IMR-90 (cell line): ENCODE measurements at regions not wholly inside any gene's neighbourhood (a gene's known extent, or its start where the extent isn't known, plus 50 kb on each side); places are given as distances from the start of the nearest gene placed in this dataset.

Source experiments
- ATAC-seq: fragments of 200-7000 bp; cut with Tn5 transposase; 2 replicates; pipeline ENCODE4 v1.9.1; 2020; ENCODE audit warnings: low read depth, mild to moderate bottlenecking, moderate library complexity
- BruUV-seq: library from RNA; stranded (reverse); fragments of 400-500 nt; replicated peaks from 2 replicates; lab custom pipeline; 2021; lab: Mats Ljungman, UMichigan
- CTCF ChIA-PET: fragments of 300-600 bp; formaldehyde crosslinking; extraction: SDS; loops from one replicate; lab custom pipeline; 2021; ENCODE audit warnings: antibody characterized with exemption; lab: Yijun Ruan, JAX
- POLR2A ChIA-PET: fragments of 300-600 bp; sonication (Branson Sonifier 250); formaldehyde crosslinking; loops from one replicate; lab custom pipeline; 2022; ENCODE audit warnings: antibody characterized with exemption; ENCODE audit not compliant: unreplicated experiment; lab: Charles Lee
- DNase-seq: peaks from one replicate; pipeline ENCODE4 v3.0.0; 2013
- H2AFZ ChIP-seq: replicated peaks from 2 replicates; pipeline ENCODE3; 2013; ENCODE audit warnings: low read length, mild to moderate bottlenecking; ENCODE audit not compliant: poor library complexity
- H2AK5ac ChIP-seq: 2 replicates; pipeline ENCODE4 v1.6.1; 2013; ENCODE audit warnings: low read depth, low read length, inconsistent platforms
- H2AK9ac ChIP-seq: replicated peaks from 2 replicates; pipeline ENCODE3; 2013; ENCODE audit warnings: mild to moderate bottlenecking, low read depth, low read length, moderate library complexity; ENCODE audit not compliant: poor library complexity
- H2BK120ac ChIP-seq: 2 replicates; pipeline ENCODE4 v1.6.1; 2013; ENCODE audit warnings: low read depth, low read length, inconsistent platforms
- H2BK15ac ChIP-seq: 3 replicates; pipeline ENCODE4 v1.6.1; 2013; ENCODE audit warnings: low read depth, low read length, inconsistent platforms
- H2BK20ac ChIP-seq: 2 replicates; pipeline ENCODE4 v1.6.1; 2013; ENCODE audit warnings: low read depth, mild to moderate bottlenecking, inconsistent platforms, low read length, moderate library complexity
- H2BK5ac ChIP-seq: 2 replicates; pipeline ENCODE4 v1.6.1; 2013; ENCODE audit warnings: mild to moderate bottlenecking, low read depth, low read length, inconsistent platforms; ENCODE audit not compliant: poor library complexity, severe bottlenecking
- H3K14ac ChIP-seq: replicated peaks from 2 replicates; pipeline ENCODE4 v1.6.1; 2013; ENCODE audit warnings: low read depth, low read length, inconsistent platforms
- H3K18ac ChIP-seq: 2 replicates; pipeline ENCODE4 v1.6.1; 2013; ENCODE audit warnings: low read depth, low read length, control low read depth
- H3K23ac ChIP-seq: 2 replicates; pipeline ENCODE4 v1.6.1; 2013; ENCODE audit warnings: low read depth, low read length, inconsistent platforms
- H3K27ac ChIP-seq: 2 replicates; pipeline ENCODE4 v1.5.1; 2013; ENCODE audit warnings: mild to moderate bottlenecking, control low read depth, low read length; ENCODE audit not compliant: insufficient read depth
- H3K27me3 ChIP-seq: 2 replicates; pipeline ENCODE4 v1.6.1; 2013; ENCODE audit warnings: low read length; ENCODE audit not compliant: control insufficient read depth, insufficient read depth
- H3K36me3 ChIP-seq: 2 replicates; pipeline ENCODE4 v1.6.1; 2013; ENCODE audit warnings: low read length, mixed read lengths; ENCODE audit not compliant: control insufficient read depth, insufficient read depth
- H3K4ac ChIP-seq: 2 replicates; pipeline ENCODE4 v1.6.1; 2013; ENCODE audit warnings: low read depth, low read length, inconsistent platforms
- H3K4me1 ChIP-seq: 2 replicates; pipeline ENCODE4 v1.6.1; 2013; ENCODE audit warnings: low read length, mixed read lengths; ENCODE audit not compliant: control insufficient read depth, insufficient read depth
- H3K4me2 ChIP-seq: 2 replicates; pipeline ENCODE4 v1.6.1; 2013; ENCODE audit warnings: low read depth, mild to moderate bottlenecking, control low read depth, low read length, moderate library complexity
- H3K4me3 ChIP-seq: 2 replicates; pipeline ENCODE4 v1.5.1; 2013; ENCODE audit warnings: low read depth, mild to moderate bottlenecking, control low read depth, low read length, moderate library complexity; ENCODE audit not compliant: insufficient read depth
- H3K56ac ChIP-seq: 2 replicates; pipeline ENCODE4 v1.6.1; 2013; ENCODE audit warnings: low read length, inconsistent platforms; ENCODE audit not compliant: insufficient read depth; ENCODE audit errors: extremely low read depth
- H3K79me1 ChIP-seq, 2 experiments: 2 replicates each; pipeline ENCODE4 v1.6.1; 2013; ENCODE audit warnings: low read length in 2 of 2, inconsistent platforms in 1 of 2, low read depth in 1 of 2
- H3K9ac ChIP-seq: 2 replicates; pipeline ENCODE4 v1.6.1; 2013; ENCODE audit warnings: low read depth, low read length, control low read depth
- H3K9me1 ChIP-seq: 2 replicates; pipeline ENCODE4 v1.6.1; 2013; ENCODE audit warnings: low read length, inconsistent platforms; ENCODE audit not compliant: insufficient read depth
- H3K9me3 ChIP-seq: 2 replicates; pipeline ENCODE4 v1.6.1; 2013; ENCODE audit warnings: low read length; ENCODE audit not compliant: control insufficient read depth, insufficient read depth
- H4K20me1 ChIP-seq: 2 replicates; pipeline ENCODE4 v1.6.1; 2013; ENCODE audit warnings: low read length, inconsistent platforms; ENCODE audit not compliant: insufficient read depth
- H4K5ac ChIP-seq: 2 replicates; pipeline ENCODE4 v1.6.1; 2013; ENCODE audit warnings: mild to moderate bottlenecking, low read depth, low read length, control low read depth
- H4K8ac ChIP-seq, 2 experiments: 2 replicates each; pipeline ENCODE4 v1.6.1; 2013; ENCODE audit warnings: low read depth in 2 of 2, low read length in 2 of 2, control low read depth in 1 of 2, inconsistent platforms in 1 of 2
- H4K91ac ChIP-seq: 2 replicates; pipeline ENCODE4 v1.6.1; 2013; ENCODE audit warnings: low read depth, low read length, inconsistent platforms; ENCODE audit not compliant: insufficient read depth
- CHD1 ChIP-seq: IDR thresholded peaks from 2 replicates; pipeline ENCODE4 v1.6.1; 2012; ENCODE audit warnings: low read depth, low read length, improper control_type of control experiment
- FOS ChIP-seq: fragments of 150-350 bp; IDR thresholded peaks from 2 replicates; pipeline ENCODE4 v1.6.1; 2016; ENCODE audit warnings: low read depth, low read length
- POLR2A ChIP-seq: IDR thresholded peaks from 2 replicates; pipeline ENCODE4 v1.6.1; 2012; ENCODE audit warnings: mild to moderate bottlenecking, low read depth, low read length
- SMC3 ChIP-seq: fragments of 150-350 bp; IDR thresholded peaks from 2 replicates; pipeline ENCODE4 v1.6.1; 2016; ENCODE audit warnings: low read depth, mild to moderate bottlenecking, antibody characterized with exemption, low read length, moderate library complexity
- WGBS, 2 experiments: methylation state at CpG; one replicate each; pipeline versions ENCODE4 v1.1.5 to v1.1.7; 2013; ENCODE audit warnings: missing lambda C conversion rate in 2 of 2; ENCODE audit not compliant: insufficient read length in 1 of 2; ENCODE audit errors: extremely low coverage in 2 of 2; 5-methylcytosine and 5-hydroxymethylcytosine counted together
- dilution Hi-C: fragments of 300-500 bp; cut with HindIII; formaldehyde crosslinking; loops from one replicate; pipeline ENCODE4 v1.14.3; 2018; ENCODE audit warnings: low sequenced_read_pairs; ENCODE audit not compliant: unreplicated experiment
- in situ Hi-C: fragments of 300-500 bp; cut with MboI; formaldehyde crosslinking; loops from 3 replicates; pipeline ENCODE4 v1.14.3; 2019; ENCODE audit warnings: low sequenced_read_pairs, inconsistent platforms, mixed read lengths
- intact Hi-C: fragments of 100-400 bp; cut with micrococcal nuclease; formaldehyde crosslinking; loops from 2 replicates; pipeline ENCODE4 v1.10.0; 2022

- BruUV-seq = no TSS peak
- no peak overlapping the region for H3K18ac ChIP-seq
- peak; percentile 59 for ATAC-seq
- no peak overlapping the region for H3K4me3 ChIP-seq
- WGBS, 2 experiments = no CpG with 5 or more reads among the region's 4 CpGs
- no peak overlapping the region for H2AFZ ChIP-seq
- no peak overlapping the region for H2BK15ac ChIP-seq
- H3K23ac ChIP-seq = no peak overlapping the region
- H2AK9ac ChIP-seq = no peak overlapping the region
- in situ Hi-C loops = no loop called here
- intact Hi-C loops = no loop called here
- no peak overlapping the region for H2BK120ac ChIP-seq
- H3K9me1 ChIP-seq = 0 out of 2 replicates have a peak, but pooled peaks cover 3% of the 10 kb centered on the region
- H2BK5ac ChIP-seq = no peak overlapping the region
- H3K14ac ChIP-seq = no peak overlapping the region
- no peak overlapping the region for H3K4me2 ChIP-seq
- no peaks in the 10 kb centered on the region for H3K36me3 ChIP-seq
- dilution Hi-C loops = no loop called here
- no peak overlapping the region for H2AK5ac ChIP-seq
- TF ChIP-seq CHD1 (no peak), POLR2A (no peak), SMC3 (no peak), FOS (no peak)
- no peak overlapping the region for H3K9ac ChIP-seq
- peak; percentile 41 for DNase-seq
- no peak overlapping the region; the same call in 1 of the 2 replicates for H3K56ac ChIP-seq
- peaks cover 37% of the 10 kb centered on the region for H3K27me3 ChIP-seq
- H4K5ac ChIP-seq = no peak overlapping the region
- no peaks in the 10 kb centered on the region for H3K79me1 ChIP-seq
- ChIA-PET POLR2A (no interaction called here), CTCF (no interaction called here)
- no peak overlapping the region for H2BK20ac ChIP-seq
- no peaks in the 10 kb centered on the region; the same call in 1 of the 2 replicates for H3K9me3 ChIP-seq
- H3K4me1 ChIP-seq = no peaks in the 10 kb centered on the region
- H4K91ac ChIP-seq = no peak overlapping the region
- no peak overlapping the region for H3K27ac ChIP-seq
- no peak overlapping the region for H4K8ac ChIP-seq
- no peak overlapping the region for H3K4ac ChIP-seq
- no peaks in the 10 kb centered on the region for H4K20me1 ChIP-seq
These were observed 115.4 kb downstream of the RPS24 start for GRCh38 chr10:78148961-78149612.
